HEK293 (cell line): ENCODE measurements at regions not wholly inside any gene's neighbourhood (a gene's known extent, or its start where the extent isn't known, plus 50 kb on each side); places are given as distances from the start of the nearest gene placed in this dataset.

Source experiments
- CTCF ChIA-PET: fragments of 350-600 bp; formaldehyde crosslinking; extraction: SDS; loops from one replicate; lab custom pipeline; 2021; ENCODE audit warnings: antibody characterized with exemption; lab: Yijun Ruan, JAX
- POLR2A ChIA-PET: fragments of 300-600 bp; formaldehyde crosslinking; extraction: SDS; loops from one replicate; lab custom pipeline; 2020; ENCODE audit warnings: antibody characterized with exemption, inconsistent platforms; lab: Yijun Ruan, JAX
- H3K27ac ChIP-seq: fragments of 200-500 bp; sonication (Bioruptor generic); 2 replicates; pipeline ENCODE4 v1.5.1; 2014; ENCODE audit warnings: low read depth, low read length, control low read depth, inconsistent platforms; ENCODE audit errors: extremely low read depth
- H3K36me3 ChIP-seq, 2 experiments: fragments of 200-500 bp in 1 of 2; sonication (Bioruptor generic) in 1 of 2; 1 replicate in 1 of 2; 2 replicates in 1 of 2; pipeline ENCODE4 v1.5.1; 2014 to 2017; ENCODE audit warnings: inconsistent platforms in 2 of 2, low read length in 2 of 2; ENCODE audit not compliant: control insufficient read depth in 2 of 2, insufficient read depth in 1 of 2
- H3K4me1 ChIP-seq: fragments of 200-500 bp; sonication (Bioruptor generic); 2 replicates; pipeline ENCODE4 v1.5.1; 2014; ENCODE audit warnings: mild to moderate bottlenecking, low read length, inconsistent platforms; ENCODE audit not compliant: control insufficient read depth, insufficient read depth
- H3K4me3 ChIP-seq: 2 replicates; pipeline ENCODE4 v1.5.1; 2011; ENCODE audit warnings: low read depth, mild to moderate bottlenecking, control low read depth, low read length, moderate library complexity
- H3K9me3 ChIP-seq: fragments of 200-500 bp; sonication (Bioruptor generic); 2 replicates; pipeline ENCODE4 v1.5.1; 2014; ENCODE audit warnings: low read depth, low read length, inconsistent platforms; ENCODE audit not compliant: control insufficient read depth, insufficient read depth
- KLF9 ChIP-seq: fragments of 450-650 bp; formaldehyde crosslinking; IDR thresholded peaks from 2 replicates; pipeline ENCODE4 v1.5.1; 2016; ENCODE audit warnings: missing biosample characterization, missing genetic modification characterization, low read depth
- REPIN1 ChIP-seq: fragments of 450-650 bp; formaldehyde crosslinking; IDR thresholded peaks from 2 replicates; pipeline ENCODE4 v1.5.1; 2017; ENCODE audit warnings: missing biosample characterization, missing genetic modification characterization, low read depth
- SCRT1 ChIP-seq: fragments of 450-650 bp; formaldehyde crosslinking; IDR thresholded peaks from 2 replicates; pipeline ENCODE4 v1.5.1; 2016; ENCODE audit warnings: missing biosample characterization, missing genetic modification characterization, borderline replicate concordance
- ZFP37 ChIP-seq: fragments of 450-650 bp; formaldehyde crosslinking; IDR thresholded peaks from 2 replicates; pipeline ENCODE4 v1.5.1; 2016; ENCODE audit warnings: missing biosample characterization, missing genetic modification characterization
- ZFP69B ChIP-seq: fragments of 450-650 bp; formaldehyde crosslinking; IDR thresholded peaks from 2 replicates; pipeline ENCODE4 v1.5.1; 2016; ENCODE audit warnings: missing biosample characterization, missing genetic modification characterization
- ZNF10 ChIP-seq: fragments of 450-650 bp; formaldehyde crosslinking; IDR thresholded peaks from 2 replicates; pipeline ENCODE4 v1.5.1; 2017; ENCODE audit warnings: missing biosample characterization, missing genetic modification characterization
- ZNF138 ChIP-seq: fragments of 450-650 bp; formaldehyde crosslinking; IDR thresholded peaks from 2 replicates; pipeline ENCODE4 v1.5.1; 2016; ENCODE audit warnings: missing biosample characterization, missing genetic modification characterization, borderline replicate concordance
- ZNF302 ChIP-seq: fragments of 450-650 bp; formaldehyde crosslinking; IDR thresholded peaks from 2 replicates; pipeline ENCODE4 v1.5.1; 2016; ENCODE audit warnings: missing biosample characterization, missing genetic modification characterization, low read depth
- ZNF549 ChIP-seq: fragments of 450-650 bp; IDR thresholded peaks from 2 replicates; pipeline ENCODE4 v1.5.1; 2018; ENCODE audit warnings: missing biosample characterization, missing genetic modification characterization, mild to moderate bottlenecking, inconsistent platforms, moderate library complexity
- ZNF558 ChIP-seq: fragments of 450-650 bp; formaldehyde crosslinking; IDR thresholded peaks from 2 replicates; pipeline ENCODE4 v1.5.1; 2016; ENCODE audit warnings: missing biosample characterization, missing genetic modification characterization
- ZNF561 ChIP-seq: fragments of 450-650 bp; IDR thresholded peaks from 2 replicates; pipeline ENCODE4 v1.5.1; 2018; ENCODE audit warnings: missing biosample characterization, missing genetic modification characterization, borderline replicate concordance
- ZNF777 ChIP-seq: fragments of 450-650 bp; formaldehyde crosslinking; IDR thresholded peaks from 2 replicates; pipeline ENCODE4 v1.5.1; 2017; ENCODE audit warnings: missing biosample characterization, missing genetic modification characterization, borderline replicate concordance
- ZSCAN23 ChIP-seq: fragments of 450-650 bp; formaldehyde crosslinking; IDR thresholded peaks from 2 replicates; pipeline ENCODE4 v1.5.1; 2016; ENCODE audit warnings: missing biosample characterization, missing genetic modification characterization
- TF ChIP-seq, protein P1 (sequence below): fragments of 450-650 bp; formaldehyde crosslinking; IDR thresholded peaks from 2 replicates; pipeline ENCODE4 v1.5.1; 2016; ENCODE audit warnings: missing biosample characterization, missing genetic modification characterization, borderline replicate concordance
- TF ChIP-seq, protein P2 (sequence below): fragments of 450-650 bp; formaldehyde crosslinking; IDR thresholded peaks from 2 replicates; pipeline ENCODE4 v1.5.0; 2017; ENCODE audit warnings: missing biosample characterization, missing genetic modification characterization, borderline replicate concordance
- TF ChIP-seq, protein P3 (sequence below): fragments of 450-650 bp; formaldehyde crosslinking; IDR thresholded peaks from 2 replicates; pipeline ENCODE4 v1.5.1; 2016; ENCODE audit warnings: missing biosample characterization, missing genetic modification characterization
- TF ChIP-seq, protein P4 (sequence below): fragments of 450-650 bp; formaldehyde crosslinking; IDR thresholded peaks from 2 replicates; pipeline ENCODE4 v1.5.1; 2016; ENCODE audit warnings: missing biosample characterization, missing genetic modification characterization
- TF ChIP-seq, protein P5 (sequence below): fragments of 450-650 bp; formaldehyde crosslinking; IDR thresholded peaks from 2 replicates; pipeline ENCODE4 v1.5.1; 2016; ENCODE audit warnings: missing biosample characterization, missing genetic modification characterization
- TF ChIP-seq, protein P6 (sequence below): fragments of 450-650 bp; formaldehyde crosslinking; conservative IDR thresholded peaks from 2 replicates; pipeline ENCODE4 v1.5.1; 2016; ENCODE audit warnings: low read depth, missing biosample characterization, missing genetic modification characterization

DNA sequence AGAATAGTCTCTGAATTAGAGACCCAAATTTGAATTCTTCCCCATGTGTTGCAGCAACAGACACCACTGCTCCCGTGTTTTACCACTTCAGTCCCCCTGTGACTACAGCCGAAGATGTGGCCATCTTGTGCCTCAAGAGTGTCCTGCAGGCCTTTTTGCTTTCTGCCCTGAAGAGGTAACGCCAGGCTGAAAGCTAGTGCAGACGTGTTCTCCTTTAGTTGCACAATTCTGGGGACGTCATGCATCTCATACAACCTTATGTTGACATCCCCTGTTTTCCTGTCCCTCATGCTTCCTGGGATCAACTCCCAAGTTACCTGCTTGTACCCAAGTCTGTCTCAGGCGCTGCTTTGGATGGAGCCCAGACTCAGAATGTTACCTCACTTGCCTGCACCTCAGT, 69.1 kb upstream of the SLC22A23 start:
- ChIA-PET POLR2A (no interaction called here), CTCF (interaction anchor here (0.7 to 0.8 kb wide), 2 partner anchors 53 to 206 kb away, joined by 4 read pairs; no protein-coding TSS in a partner anchor)
- Histone ChIP-seq H3K9me3 (no peaks in the 10 kb centered on the region), H3K27ac (no peak overlapping the region), H3K4me1 (no peaks in the 10 kb centered on the region), H3K36me3 (no peaks in the 10 kb centered on the region), H3K4me3 (no peak overlapping the region)
- TF ChIP-seq ZNF549 (tag by site-specific recombination) (no peak), ZNF777 (tag by site-specific recombination) (no peak), ZNF561 (tag by site-specific recombination) (no peak), SCRT1 (tag by site-specific recombination) (no peak), ZFP37 (tag by site-specific recombination) (no peak), KLF9 (tag by site-specific recombination) (no peak), ZNF558 (tag by site-specific recombination) (no peak), ZNF10 (tag by site-specific recombination) (no peak), ZNF302 (tag by site-specific recombination) (no peak), REPIN1 (no peak), ZNF138 (tag by site-specific recombination) (no peak), ZSCAN23 (tag by site-specific recombination) (no peak), ZFP69B (tag by site-specific recombination) (no peak)
- TF ChIP-seq, protein P1, sequence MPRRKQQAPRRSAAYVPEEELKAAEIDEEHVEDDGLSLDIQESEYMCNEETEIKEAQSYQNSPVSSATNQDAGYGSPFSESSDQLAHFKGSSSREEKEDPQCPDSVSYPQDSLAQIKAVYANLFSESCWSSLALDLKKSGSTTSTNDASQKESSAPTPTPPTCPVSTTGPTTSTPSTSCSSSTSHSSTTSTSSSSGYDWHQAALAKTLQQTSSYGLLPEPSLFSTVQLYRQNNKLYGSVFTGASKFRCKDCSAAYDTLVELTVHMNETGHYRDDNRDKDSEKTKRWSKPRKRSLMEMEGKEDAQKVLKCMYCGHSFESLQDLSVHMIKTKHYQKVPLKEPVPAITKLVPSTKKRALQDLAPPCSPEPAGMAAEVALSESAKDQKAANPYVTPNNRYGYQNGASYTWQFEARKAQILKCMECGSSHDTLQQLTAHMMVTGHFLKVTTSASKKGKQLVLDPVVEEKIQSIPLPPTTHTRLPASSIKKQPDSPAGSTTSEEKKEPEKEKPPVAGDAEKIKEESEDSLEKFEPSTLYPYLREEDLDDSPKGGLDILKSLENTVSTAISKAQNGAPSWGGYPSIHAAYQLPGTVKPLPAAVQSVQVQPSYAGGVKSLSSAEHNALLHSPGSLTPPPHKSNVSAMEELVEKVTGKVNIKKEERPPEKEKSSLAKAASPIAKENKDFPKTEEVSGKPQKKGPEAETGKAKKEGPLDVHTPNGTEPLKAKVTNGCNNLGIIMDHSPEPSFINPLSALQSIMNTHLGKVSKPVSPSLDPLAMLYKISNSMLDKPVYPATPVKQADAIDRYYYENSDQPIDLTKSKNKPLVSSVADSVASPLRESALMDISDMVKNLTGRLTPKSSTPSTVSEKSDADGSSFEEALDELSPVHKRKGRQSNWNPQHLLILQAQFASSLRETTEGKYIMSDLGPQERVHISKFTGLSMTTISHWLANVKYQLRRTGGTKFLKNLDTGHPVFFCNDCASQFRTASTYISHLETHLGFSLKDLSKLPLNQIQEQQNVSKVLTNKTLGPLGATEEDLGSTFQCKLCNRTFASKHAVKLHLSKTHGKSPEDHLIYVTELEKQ (tag by site-specific recombination), result no peak
- TF ChIP-seq, protein P2, sequence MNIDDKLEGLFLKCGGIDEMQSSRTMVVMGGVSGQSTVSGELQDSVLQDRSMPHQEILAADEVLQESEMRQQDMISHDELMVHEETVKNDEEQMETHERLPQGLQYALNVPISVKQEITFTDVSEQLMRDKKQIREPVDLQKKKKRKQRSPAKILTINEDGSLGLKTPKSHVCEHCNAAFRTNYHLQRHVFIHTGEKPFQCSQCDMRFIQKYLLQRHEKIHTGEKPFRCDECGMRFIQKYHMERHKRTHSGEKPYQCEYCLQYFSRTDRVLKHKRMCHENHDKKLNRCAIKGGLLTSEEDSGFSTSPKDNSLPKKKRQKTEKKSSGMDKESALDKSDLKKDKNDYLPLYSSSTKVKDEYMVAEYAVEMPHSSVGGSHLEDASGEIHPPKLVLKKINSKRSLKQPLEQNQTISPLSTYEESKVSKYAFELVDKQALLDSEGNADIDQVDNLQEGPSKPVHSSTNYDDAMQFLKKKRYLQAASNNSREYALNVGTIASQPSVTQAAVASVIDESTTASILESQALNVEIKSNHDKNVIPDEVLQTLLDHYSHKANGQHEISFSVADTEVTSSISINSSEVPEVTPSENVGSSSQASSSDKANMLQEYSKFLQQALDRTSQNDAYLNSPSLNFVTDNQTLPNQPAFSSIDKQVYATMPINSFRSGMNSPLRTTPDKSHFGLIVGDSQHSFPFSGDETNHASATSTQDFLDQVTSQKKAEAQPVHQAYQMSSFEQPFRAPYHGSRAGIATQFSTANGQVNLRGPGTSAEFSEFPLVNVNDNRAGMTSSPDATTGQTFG (tag by site-specific recombination), result no peak
- TF ChIP-seq, protein P3, sequence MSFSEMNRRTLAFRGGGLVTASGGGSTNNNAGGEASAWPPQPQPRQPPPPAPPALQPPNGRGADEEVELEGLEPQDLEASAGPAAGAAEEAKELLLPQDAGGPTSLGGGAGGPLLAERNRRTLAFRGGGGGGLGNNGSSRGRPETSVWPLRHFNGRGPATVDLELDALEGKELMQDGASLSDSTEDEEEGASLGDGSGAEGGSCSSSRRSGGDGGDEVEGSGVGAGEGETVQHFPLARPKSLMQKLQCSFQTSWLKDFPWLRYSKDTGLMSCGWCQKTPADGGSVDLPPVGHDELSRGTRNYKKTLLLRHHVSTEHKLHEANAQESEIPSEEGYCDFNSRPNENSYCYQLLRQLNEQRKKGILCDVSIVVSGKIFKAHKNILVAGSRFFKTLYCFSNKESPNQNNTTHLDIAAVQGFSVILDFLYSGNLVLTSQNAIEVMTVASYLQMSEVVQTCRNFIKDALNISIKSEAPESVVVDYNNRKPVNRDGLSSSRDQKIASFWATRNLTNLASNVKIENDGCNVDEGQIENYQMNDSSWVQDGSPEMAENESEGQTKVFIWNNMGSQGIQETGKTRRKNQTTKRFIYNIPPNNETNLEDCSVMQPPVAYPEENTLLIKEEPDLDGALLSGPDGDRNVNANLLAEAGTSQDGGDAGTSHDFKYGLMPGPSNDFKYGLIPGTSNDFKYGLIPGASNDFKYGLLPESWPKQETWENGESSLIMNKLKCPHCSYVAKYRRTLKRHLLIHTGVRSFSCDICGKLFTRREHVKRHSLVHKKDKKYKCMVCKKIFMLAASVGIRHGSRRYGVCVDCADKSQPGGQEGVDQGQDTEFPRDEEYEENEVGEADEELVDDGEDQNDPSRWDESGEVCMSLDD, result no peak
- TF ChIP-seq, protein P4, sequence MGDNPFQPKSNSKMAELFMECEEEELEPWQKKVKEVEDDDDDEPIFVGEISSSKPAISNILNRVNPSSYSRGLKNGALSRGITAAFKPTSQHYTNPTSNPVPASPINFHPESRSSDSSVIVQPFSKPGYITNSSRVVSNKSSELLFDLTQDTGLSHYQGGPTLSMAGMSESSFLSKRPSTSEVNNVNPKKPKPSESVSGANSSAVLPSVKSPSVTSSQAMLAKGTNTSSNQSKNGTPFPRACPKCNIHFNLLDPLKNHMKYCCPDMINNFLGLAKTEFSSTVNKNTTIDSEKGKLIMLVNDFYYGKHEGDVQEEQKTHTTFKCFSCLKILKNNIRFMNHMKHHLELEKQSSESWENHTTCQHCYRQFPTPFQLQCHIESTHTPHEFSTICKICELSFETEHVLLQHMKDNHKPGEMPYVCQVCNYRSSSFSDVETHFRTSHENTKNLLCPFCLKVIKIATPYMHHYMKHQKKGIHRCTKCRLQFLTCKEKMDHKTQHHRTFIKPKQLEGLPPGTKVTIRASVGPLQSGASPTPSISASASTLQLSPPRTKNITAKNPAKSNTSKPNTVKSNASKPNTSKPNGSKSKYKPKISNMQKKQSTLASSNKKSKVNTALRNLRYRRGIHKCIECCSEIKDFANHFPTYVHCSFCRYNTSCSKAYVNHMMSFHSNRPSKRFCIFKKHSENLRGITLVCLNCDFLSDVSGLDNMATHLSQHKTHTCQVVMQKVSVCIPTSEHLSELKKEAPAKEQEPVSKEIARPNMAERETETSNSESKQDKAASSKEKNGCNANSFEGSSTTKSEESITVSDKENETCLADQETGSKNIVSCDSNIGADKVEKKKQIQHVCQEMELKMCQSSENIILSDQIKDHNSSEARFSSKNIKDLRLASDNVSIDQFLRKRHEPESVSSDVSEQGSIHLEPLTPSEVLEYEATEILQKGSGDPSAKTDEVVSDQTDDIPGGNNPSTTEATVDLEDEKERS, result no peak
- TF ChIP-seq, protein P5, sequence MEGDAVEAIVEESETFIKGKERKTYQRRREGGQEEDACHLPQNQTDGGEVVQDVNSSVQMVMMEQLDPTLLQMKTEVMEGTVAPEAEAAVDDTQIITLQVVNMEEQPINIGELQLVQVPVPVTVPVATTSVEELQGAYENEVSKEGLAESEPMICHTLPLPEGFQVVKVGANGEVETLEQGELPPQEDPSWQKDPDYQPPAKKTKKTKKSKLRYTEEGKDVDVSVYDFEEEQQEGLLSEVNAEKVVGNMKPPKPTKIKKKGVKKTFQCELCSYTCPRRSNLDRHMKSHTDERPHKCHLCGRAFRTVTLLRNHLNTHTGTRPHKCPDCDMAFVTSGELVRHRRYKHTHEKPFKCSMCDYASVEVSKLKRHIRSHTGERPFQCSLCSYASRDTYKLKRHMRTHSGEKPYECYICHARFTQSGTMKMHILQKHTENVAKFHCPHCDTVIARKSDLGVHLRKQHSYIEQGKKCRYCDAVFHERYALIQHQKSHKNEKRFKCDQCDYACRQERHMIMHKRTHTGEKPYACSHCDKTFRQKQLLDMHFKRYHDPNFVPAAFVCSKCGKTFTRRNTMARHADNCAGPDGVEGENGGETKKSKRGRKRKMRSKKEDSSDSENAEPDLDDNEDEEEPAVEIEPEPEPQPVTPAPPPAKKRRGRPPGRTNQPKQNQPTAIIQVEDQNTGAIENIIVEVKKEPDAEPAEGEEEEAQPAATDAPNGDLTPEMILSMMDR (tag by site-specific recombination), result no peak
- TF ChIP-seq, protein P6, sequence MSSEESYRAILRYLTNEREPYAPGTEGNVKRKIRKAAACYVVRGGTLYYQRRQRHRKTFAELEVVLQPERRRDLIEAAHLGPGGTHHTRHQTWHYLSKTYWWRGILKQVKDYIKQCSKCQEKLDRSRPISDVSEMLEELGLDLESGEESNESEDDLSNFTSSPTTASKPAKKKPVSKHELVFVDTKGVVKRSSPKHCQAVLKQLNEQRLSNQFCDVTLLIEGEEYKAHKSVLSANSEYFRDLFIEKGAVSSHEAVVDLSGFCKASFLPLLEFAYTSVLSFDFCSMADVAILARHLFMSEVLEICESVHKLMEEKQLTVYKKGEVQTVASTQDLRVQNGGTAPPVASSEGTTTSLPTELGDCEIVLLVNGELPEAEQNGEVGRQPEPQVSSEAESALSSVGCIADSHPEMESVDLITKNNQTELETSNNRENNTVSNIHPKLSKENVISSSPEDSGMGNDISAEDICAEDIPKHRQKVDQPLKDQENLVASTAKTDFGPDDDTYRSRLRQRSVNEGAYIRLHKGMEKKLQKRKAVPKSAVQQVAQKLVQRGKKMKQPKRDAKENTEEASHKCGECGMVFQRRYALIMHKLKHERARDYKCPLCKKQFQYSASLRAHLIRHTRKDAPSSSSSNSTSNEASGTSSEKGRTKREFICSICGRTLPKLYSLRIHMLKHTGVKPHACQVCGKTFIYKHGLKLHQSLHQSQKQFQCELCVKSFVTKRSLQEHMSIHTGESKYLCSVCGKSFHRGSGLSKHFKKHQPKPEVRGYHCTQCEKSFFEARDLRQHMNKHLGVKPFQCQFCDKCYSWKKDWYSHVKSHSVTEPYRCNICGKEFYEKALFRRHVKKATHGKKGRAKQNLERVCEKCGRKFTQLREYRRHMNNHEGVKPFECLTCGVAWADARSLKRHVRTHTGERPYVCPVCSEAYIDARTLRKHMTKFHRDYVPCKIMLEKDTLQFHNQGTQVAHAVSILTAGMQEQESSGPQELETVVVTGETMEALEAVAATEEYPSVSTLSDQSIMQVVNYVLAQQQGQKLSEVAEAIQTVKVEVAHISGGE (tag by site-specific recombination), result no peak
